GM23338 (cell line): ENCODE measurements at regions not wholly inside any gene's neighbourhood (a gene's known extent, or its start where the extent isn't known, plus 50 kb on each side); places are given as distances from the start of the nearest gene placed in this dataset.

ENCODE experiments used
- ATAC-seq: fragments of 200-7000 bp; cut with Tn5 transposase; 3 replicates; pipeline ENCODE4 v1.9.1; 2020
- DNase-seq: peaks from one replicate; pipeline ENCODE4 v3.0.0-alpha.2; 2015; ENCODE audit warnings: low spot score
- H2AFZ ChIP-seq: fragments of 200-600 bp; sonication (generic); 2 replicates; pipeline ENCODE4 v1.8.0; 2016; ENCODE audit warnings: antibody characterized with exemption, mild to moderate bottlenecking, moderate library complexity
- H3F3A ChIP-seq: fragments of 200-600 bp; sonication (generic); replicated peaks from 2 replicates; pipeline ENCODE4 v1.8.0; 2017; ENCODE audit warnings: antibody characterized with exemption, mixed run types, low read depth
- H3K27ac ChIP-seq: fragments of 200-600 bp; sonication (generic); 2 replicates; pipeline ENCODE4 v1.6.1; 2016; ENCODE audit warnings: low read depth
- H3K27me3 ChIP-seq: fragments of 200-600 bp; sonication (generic); 2 replicates; pipeline ENCODE4 v1.8.0; 2016; ENCODE audit warnings: mild to moderate bottlenecking, mixed run types, moderate library complexity; ENCODE audit not compliant: insufficient read depth
- H3K36me3 ChIP-seq: fragments of 200-600 bp; sonication (generic); 2 replicates; pipeline ENCODE4 v1.8.0; 2016; ENCODE audit warnings: mild to moderate bottlenecking; ENCODE audit not compliant: insufficient read depth
- H3K4me1 ChIP-seq: fragments of 200-600 bp; sonication (generic); 2 replicates; pipeline ENCODE4 v1.8.0; 2016; ENCODE audit warnings: mild to moderate bottlenecking, moderate library complexity; ENCODE audit not compliant: insufficient read depth
- H3K4me2 ChIP-seq: fragments of 200-600 bp; sonication (generic); 2 replicates; pipeline ENCODE4 v1.7.1; 2017; ENCODE audit warnings: mixed run types
- H3K4me3 ChIP-seq: fragments of 200-600 bp; sonication (generic); 2 replicates; pipeline ENCODE4 v1.6.1; 2016; ENCODE audit warnings: mixed run types
- H3K79me2 ChIP-seq: fragments of 200-600 bp; sonication (generic); replicated peaks from 2 replicates; pipeline ENCODE4 v1.8.0; 2017; ENCODE audit warnings: mild to moderate bottlenecking; ENCODE audit not compliant: insufficient read depth
- H3K9me2 ChIP-seq: fragments of 200-600 bp; sonication (generic); 2 replicates; pipeline ENCODE4 v1.8.0; 2017; ENCODE audit not compliant: insufficient read depth
- H4K20me1 ChIP-seq: fragments of 200-600 bp; sonication (generic); replicated peaks from 2 replicates; pipeline ENCODE4 v1.8.0; 2017; ENCODE audit warnings: mild to moderate bottlenecking; ENCODE audit not compliant: insufficient read depth
- H3K27ac Mint-ChIP-seq: 2 replicates; pipeline ENCODE4 v1.8.0; 2020; ENCODE audit warnings: inconsistent platforms, mild to moderate bottlenecking, moderate library complexity, mixed read lengths
- H3K27me3 Mint-ChIP-seq: 3 replicates; pipeline ENCODE4 v1.8.0; 2022; ENCODE audit warnings: low read depth, mild to moderate bottlenecking, moderate library complexity, mixed read lengths, inconsistent platforms; ENCODE audit not compliant: insufficient read depth, poor library complexity
- H3K36me3 Mint-ChIP-seq: 3 replicates; pipeline ENCODE4 v1.8.0; 2021; ENCODE audit warnings: low read depth, mild to moderate bottlenecking, inconsistent platforms, moderate library complexity, mixed read lengths
- H3K4me1 Mint-ChIP-seq: 3 replicates; pipeline ENCODE4 v1.8.0; 2020; ENCODE audit warnings: mild to moderate bottlenecking, inconsistent platforms, mixed read lengths
- H3K4me3 Mint-ChIP-seq: 3 replicates; pipeline ENCODE4 v1.8.0; 2021; ENCODE audit warnings: moderate library complexity, mild to moderate bottlenecking, inconsistent platforms, mixed read lengths
- H3K9me3 Mint-ChIP-seq: 3 replicates; pipeline ENCODE4 v1.8.0; 2020; ENCODE audit warnings: moderate library complexity, mild to moderate bottlenecking, inconsistent platforms, mixed read lengths
- CREB1 ChIP-seq: fragments of 250-450 bp; sonication (Bioruptor Pico); IDR thresholded peaks from 2 replicates; pipeline ENCODE4 v1.5.0; 2020; ENCODE audit warnings: low read depth, mild to moderate bottlenecking, moderate library complexity
- NANOG ChIP-seq: IDR thresholded peaks from 2 replicates; pipeline ENCODE4 v1.6.1; 2016; ENCODE audit warnings: antibody characterized with exemption, borderline replicate concordance
- POLR2AphosphoS5 ChIP-seq: IDR thresholded peaks from 2 replicates; pipeline ENCODE4 v1.6.1; 2016; ENCODE audit warnings: antibody characterized with exemption, low read depth
- REST ChIP-seq: IDR thresholded peaks from one replicate; pipeline ENCODE4 v1.6.1; 2018; ENCODE audit warnings: antibody characterized with exemption; ENCODE audit not compliant: unreplicated experiment
- STAT1 ChIP-seq: IDR thresholded peaks from one replicate; pipeline ENCODE4 v1.6.1; 2016; ENCODE audit warnings: antibody characterized with exemption; ENCODE audit not compliant: unreplicated experiment
- ZNF462 ChIP-seq: fragments of 250-450 bp; sonication (Bioruptor Pico); IDR thresholded peaks from 2 replicates; pipeline ENCODE4 v1.5.0; 2020; ENCODE audit warnings: mild to moderate bottlenecking, moderate library complexity

GRCh38 chr1:81391125-81391828 is 409.5 kb upstream of the ADGRL2 start:
- Histone ChIP-seq H2AFZ (peak overlapping the region; percentile 75; the same call in 1 of the 2 replicates), H3K79me2 (no peaks in the 10 kb centered on the region), H3K4me2 (no peak overlapping the region), H3K9me2 (no peaks in the 10 kb centered on the region), H3K36me3 (no peaks in the 10 kb centered on the region), H3K27ac (no peak overlapping the region), H3F3A (no peaks in the 10 kb centered on the region), H3K4me3 (no peak overlapping the region), H3K4me1 (peaks cover 8% of the 10 kb centered on the region; the same call in 1 of the 2 replicates), H4K20me1 (no peaks in the 10 kb centered on the region), H3K27me3 (no peaks in the 10 kb centered on the region)
- H3K27ac Mint-ChIP-seq: no peak overlapping the region
- no peak for DNase-seq
- no peaks in the 10 kb centered on the region for H3K36me3 Mint-ChIP-seq
- peaks cover 2% of the 10 kb centered on the region for H3K27me3 Mint-ChIP-seq
- no peak for ATAC-seq
- no peak overlapping the region for H3K4me3 Mint-ChIP-seq
- no peaks in the 10 kb centered on the region for H3K9me3 Mint-ChIP-seq
- TF ChIP-seq STAT1 (no peak), CREB1 (CRISPR knock-in tag) (no peak), ZNF462 (CRISPR knock-in tag) (no peak), NANOG (no peak)
- H3K4me1 Mint-ChIP-seq: peaks cover 3% of the 10 kb centered on the region; the same call in 2 of the 3 replicates

- no peaks in the 10 kb centered on the region for H3K27me3 ChIP-seq
- no peak overlapping the region for H2AFZ ChIP-seq
- Mint-ChIP-seq H3K9me3 (no peaks in the 10 kb centered on the region), H3K27me3 (peaks cover 2% of the 10 kb centered on the region), H3K27ac (no peak overlapping the region), H3K36me3 (no peaks in the 10 kb centered on the region), H3K4me1 (peaks cover 3% of the 10 kb centered on the region; the same call in 2 of the 3 replicates), H3K4me3 (no peak overlapping the region)
- no peaks in the 10 kb centered on the region for H3K79me2 ChIP-seq
- no peaks in the 10 kb centered on the region for H3K36me3 ChIP-seq
- H4K20me1 ChIP-seq: no peaks in the 10 kb centered on the region
- DNase-seq (no peak), ATAC-seq (no peak)
- H3K9me2 ChIP-seq: no peaks in the 10 kb centered on the region
- H3F3A ChIP-seq: no peaks in the 10 kb centered on the region
- peaks cover 8% of the 10 kb centered on the region; the same call in 1 of the 2 replicates for H3K4me1 ChIP-seq
- no peak overlapping the region for H3K27ac ChIP-seq
- no peak overlapping the region for H3K4me3 ChIP-seq
- no peak overlapping the region for H3K4me2 ChIP-seq
- TF ChIP-seq POLR2AphosphoS5 (no peak), REST (no peak), CREB1 (CRISPR knock-in tag) (no peak)
Observed at GRCh38 chr1:81388435-81388834, 412.3 kb upstream of the ADGRL2 start.
